SK-N-SH (cell line): ENCODE measurements at regions not wholly inside any gene's neighbourhood (a gene's known extent, or its start where the extent isn't known, plus 50 kb on each side); places are given as distances from the start of the nearest gene placed in this dataset.
"Not testable (repeated sequence)": the region's sequence is repeated elsewhere in the genome, so short reads cannot be mapped to it uniquely, and the experiment has no call there.

Experiments
- CTCF ChIA-PET: fragments of 300-600, 350-600 bp; formaldehyde crosslinking; extraction: SDS; loops from one replicate; lab custom pipeline; 2021; lab: Yijun Ruan, JAX
- POLR2A ChIA-PET: fragments of 350-600 bp; sonication (Branson Sonifier 250); formaldehyde crosslinking; extraction: SDS; loops from one replicate; lab custom pipeline; 2020; ENCODE audit warnings: antibody characterized with exemption, inconsistent platforms; lab: Yijun Ruan, JAX
- DNase-seq: peaks from one replicate; pipeline ENCODE4 v3.0.0; 2012
- H2AFZ ChIP-seq: fragments of 200-600 bp; sonication (generic); 2 replicates; pipeline ENCODE4 v1.8.1; 2016; ENCODE audit warnings: antibody characterized with exemption, mild to moderate bottlenecking, low read depth
- H3F3A ChIP-seq: fragments of 200-600 bp; sonication (generic); replicated peaks from 2 replicates; pipeline ENCODE3; 2016; ENCODE audit warnings: antibody characterized with exemption, mild to moderate bottlenecking; ENCODE audit not compliant: insufficient read depth
- H3K27ac ChIP-seq, 2 experiments: fragments of 200-500 bp in 1 of 2; fragments of 200-600 bp in 1 of 2; sonication (Bioruptor generic) in 1 of 2; sonication (generic), shearing (Covaris generic) in 1 of 2; 2 replicates each; pipeline versions ENCODE4 v1.5.1 to v1.6.1; 2014 to 2016; ENCODE audit warnings: low read depth in 2 of 2, inconsistent platforms in 1 of 2, low read length in 1 of 2, mild to moderate bottlenecking in 1 of 2, mixed read lengths in 1 of 2
- H3K27me3 ChIP-seq: fragments of 200-600 bp; sonication (generic), shearing (Covaris generic); 2 replicates; pipeline ENCODE4 v1.6.1; 2016; ENCODE audit warnings: mixed run types; ENCODE audit not compliant: insufficient read depth
- H3K36me3 ChIP-seq, 2 experiments: fragments of 200-500 bp in 1 of 2; fragments of 200-600 bp in 1 of 2; sonication (Bioruptor generic) in 1 of 2; sonication (generic) in 1 of 2; replicated peaks in 1 of 2; 2 replicates each; pipeline versions ENCODE3 to v1.5.1; 2014 to 2016; ENCODE audit warnings: low read length in 1 of 2, mild to moderate bottlenecking in 1 of 2; ENCODE audit not compliant: insufficient read depth in 2 of 2, control insufficient read depth in 1 of 2
- H3K4me1 ChIP-seq, 2 experiments: fragments of 200-500 bp in 1 of 2; fragments of 200-600 bp in 1 of 2; sonication (Bioruptor generic) in 1 of 2; sonication (generic), shearing (Covaris generic) in 1 of 2; 2 replicates each; pipeline versions ENCODE4 v1.5.1 to v1.6.1; 2014 to 2016; ENCODE audit warnings: low read depth in 1 of 2, low read length in 1 of 2, mixed run types in 1 of 2; ENCODE audit not compliant: insufficient read depth in 2 of 2, control insufficient read depth in 1 of 2
- H3K4me2 ChIP-seq: fragments of 200-600 bp; sonication (generic), shearing (Covaris generic); 2 replicates; pipeline ENCODE4 v1.6.1; 2017; ENCODE audit warnings: mixed run types
- H3K4me3 ChIP-seq, 2 experiments: fragments of 200-500 bp in 1 of 2; fragments of 200-600 bp in 1 of 2; sonication (Bioruptor generic) in 1 of 2; sonication (generic), shearing (Covaris generic) in 1 of 2; 2 replicates each; pipeline versions ENCODE4 v1.5.1 to v1.8.1; 2014 to 2016; ENCODE audit warnings: low read depth in 2 of 2, inconsistent platforms in 1 of 2, low read length in 1 of 2, mild to moderate bottlenecking in 1 of 2, mixed read lengths in 1 of 2, moderate library complexity in 1 of 2
- H3K79me2 ChIP-seq: fragments of 200-600 bp; sonication (generic); 2 replicates; pipeline ENCODE4 v1.8.1; 2017; ENCODE audit warnings: mild to moderate bottlenecking; ENCODE audit not compliant: insufficient read depth
- H3K9ac ChIP-seq: fragments of 200-600 bp; sonication (generic); 2 replicates; pipeline ENCODE4 v1.6.1; 2017; ENCODE audit warnings: mixed run types
- H3K9me2 ChIP-seq: fragments of 200-600 bp; sonication (generic); 2 replicates; pipeline ENCODE4 v1.6.1; 2017; ENCODE audit warnings: mixed run types
- H3K9me3 ChIP-seq: fragments of 200-600 bp; sonication (generic); 2 replicates; pipeline ENCODE4 v1.6.1; 2017; ENCODE audit warnings: mixed run types, mild to moderate bottlenecking, moderate library complexity
- H4K20me1 ChIP-seq: fragments of 200-600 bp; sonication (generic); 2 replicates; pipeline ENCODE4 v1.6.1; 2017; ENCODE audit warnings: mild to moderate bottlenecking, mixed run types; ENCODE audit not compliant: insufficient read depth
- CHD2 ChIP-seq: fragments of 150-350 bp; IDR thresholded peaks from 2 replicates; pipeline ENCODE4 v1.6.1; 2018; ENCODE audit warnings: low read length; ENCODE audit not compliant: partially characterized antibody
- ELF1 ChIP-seq: IDR thresholded peaks from 2 replicates; pipeline ENCODE4 v1.4.0; 2012
- EP300 ChIP-seq, 2 experiments: IDR thresholded peaks; 2 replicates each; pipeline versions ENCODE4 v1.4.0 to v1.6.1; 2012; ENCODE audit warnings: borderline replicate concordance in 1 of 2, low read depth in 1 of 2, low read length in 1 of 2
- FOXJ3 ChIP-seq: sonication (generic); formaldehyde crosslinking; IDR thresholded peaks from 2 replicates; pipeline ENCODE4 v1.5.1; 2020; ENCODE audit warnings: mild to moderate bottlenecking, missing genetic modification reagents
- FOXM1 ChIP-seq: IDR thresholded peaks from 2 replicates; pipeline ENCODE4 v1.4.0; 2012; ENCODE audit warnings: low read depth, mild to moderate bottlenecking
- NFIC ChIP-seq: IDR thresholded peaks from 2 replicates; pipeline ENCODE4 v1.4.0; 2012; ENCODE audit warnings: borderline replicate concordance
- NRF1 ChIP-seq: IDR thresholded peaks from 2 replicates; pipeline ENCODE4 v1.6.1; 2012; ENCODE audit warnings: low read depth, mild to moderate bottlenecking, low read length
- POLR2AphosphoS5 ChIP-seq: IDR thresholded peaks from 2 replicates; pipeline ENCODE4 v1.6.1; 2012; ENCODE audit warnings: low read depth, low read length
- RFX5 ChIP-seq: IDR thresholded peaks from 2 replicates; pipeline ENCODE4 v1.6.1; 2012; ENCODE audit warnings: mild to moderate bottlenecking, improper control_type of control experiment, low read length
- RXRA ChIP-seq: IDR thresholded peaks from 2 replicates; pipeline ENCODE4 v1.4.0; 2012; ENCODE audit warnings: low read depth, mild to moderate bottlenecking, borderline replicate concordance
- YY1 ChIP-seq: IDR thresholded peaks from 2 replicates; pipeline ENCODE4 v1.4.0; 2012; ENCODE audit warnings: low read depth, mild to moderate bottlenecking
- WGBS: methylation state at CpG from one replicate; pipeline ENCODE4 v1.1.6; 2017; ENCODE audit warnings: low lambda C conversion rate; 5-methylcytosine and 5-hydroxymethylcytosine counted together
- TF ChIP-seq, protein P1 (sequence below): fragments of 200-600 bp; sonication (generic); IDR thresholded peaks from 2 replicates; pipeline ENCODE4 v1.6.1; 2017; ENCODE audit warnings: antibody characterized with exemption, mild to moderate bottlenecking, moderate library complexity
- TF ChIP-seq, protein P2 (sequence below): IDR thresholded peaks from 2 replicates; pipeline ENCODE4 v1.4.0; 2012; ENCODE audit warnings: low read depth, borderline replicate concordance
- TF ChIP-seq, protein P3 (sequence below): IDR thresholded peaks from 2 replicates; pipeline ENCODE4 v1.4.0; 2012; ENCODE audit warnings: low read depth
- TF ChIP-seq, protein P4 (sequence below): IDR thresholded peaks from 2 replicates; pipeline ENCODE4; 2012
- TF ChIP-seq, protein P5 (sequence below): fragments of 150-350 bp; IDR thresholded peaks from 2 replicates; pipeline ENCODE4 v1.6.1; 2016; ENCODE audit warnings: mild to moderate bottlenecking, low read depth, low read length

DNA sequence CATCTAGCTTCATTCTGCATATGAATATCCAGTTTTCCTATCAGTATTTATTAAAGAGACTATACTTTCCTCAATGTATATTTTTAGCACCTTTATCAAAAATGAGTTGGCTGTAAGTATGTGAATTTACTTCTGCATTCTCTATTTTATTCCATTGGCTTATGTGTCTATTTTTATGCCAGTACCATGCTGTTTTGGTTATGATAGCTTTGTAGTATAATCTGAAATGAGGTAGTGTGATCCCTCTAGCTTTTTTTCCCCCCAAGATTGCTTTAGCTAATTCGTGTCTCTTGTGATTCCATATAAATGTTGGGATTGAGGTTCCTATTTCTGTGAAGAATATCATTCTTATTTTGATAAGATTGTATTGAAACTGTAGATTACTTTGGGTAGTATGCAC is 469.1 kb upstream of the MAP3K7 start:
- no peaks in the 10 kb centered on the region for H3K9me3 ChIP-seq
- no peak overlapping the region for H3K4me3 ChIP-seq
- H3K36me3 ChIP-seq, result no peaks in the 10 kb centered on the region
- H3K4me2 ChIP-seq, result no peak overlapping the region
- no peaks in the 10 kb centered on the region for H3K4me1 ChIP-seq
- CTCF ChIA-PET, result interaction anchor here (1.0 to 1.3 kb wide), 2 partner anchors 25 to 27 kb away, joined by 3 read pairs; no protein-coding TSS in a partner anchor
- no peak overlapping the region for H3K9ac ChIP-seq
- H3K9me2 ChIP-seq, result no peaks in the 10 kb centered on the region
- no peaks in the 10 kb centered on the region for H3F3A ChIP-seq
- no peak overlapping the region for H3K27ac ChIP-seq
- no peaks in the 10 kb centered on the region for H3K27me3 ChIP-seq
- POLR2A ChIA-PET, result no interaction called here
- H3K79me2 ChIP-seq, result no peaks in the 10 kb centered on the region
- no peaks in the 10 kb centered on the region for H4K20me1 ChIP-seq
- DNase-seq, result no peak
- WGBS, result 0% methylated on average over 1 of the region's 1 CpG
- no peak overlapping the region for H2AFZ ChIP-seq
- TF ChIP-seq ELF1 (no peak), YY1 (no peak), POLR2AphosphoS5 (no peak), FOXM1 (no peak), RXRA (no peak), NFIC (no peak)
- TF ChIP-seq, protein P1, sequence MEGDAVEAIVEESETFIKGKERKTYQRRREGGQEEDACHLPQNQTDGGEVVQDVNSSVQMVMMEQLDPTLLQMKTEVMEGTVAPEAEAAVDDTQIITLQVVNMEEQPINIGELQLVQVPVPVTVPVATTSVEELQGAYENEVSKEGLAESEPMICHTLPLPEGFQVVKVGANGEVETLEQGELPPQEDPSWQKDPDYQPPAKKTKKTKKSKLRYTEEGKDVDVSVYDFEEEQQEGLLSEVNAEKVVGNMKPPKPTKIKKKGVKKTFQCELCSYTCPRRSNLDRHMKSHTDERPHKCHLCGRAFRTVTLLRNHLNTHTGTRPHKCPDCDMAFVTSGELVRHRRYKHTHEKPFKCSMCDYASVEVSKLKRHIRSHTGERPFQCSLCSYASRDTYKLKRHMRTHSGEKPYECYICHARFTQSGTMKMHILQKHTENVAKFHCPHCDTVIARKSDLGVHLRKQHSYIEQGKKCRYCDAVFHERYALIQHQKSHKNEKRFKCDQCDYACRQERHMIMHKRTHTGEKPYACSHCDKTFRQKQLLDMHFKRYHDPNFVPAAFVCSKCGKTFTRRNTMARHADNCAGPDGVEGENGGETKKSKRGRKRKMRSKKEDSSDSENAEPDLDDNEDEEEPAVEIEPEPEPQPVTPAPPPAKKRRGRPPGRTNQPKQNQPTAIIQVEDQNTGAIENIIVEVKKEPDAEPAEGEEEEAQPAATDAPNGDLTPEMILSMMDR, result no peak

DNA sequence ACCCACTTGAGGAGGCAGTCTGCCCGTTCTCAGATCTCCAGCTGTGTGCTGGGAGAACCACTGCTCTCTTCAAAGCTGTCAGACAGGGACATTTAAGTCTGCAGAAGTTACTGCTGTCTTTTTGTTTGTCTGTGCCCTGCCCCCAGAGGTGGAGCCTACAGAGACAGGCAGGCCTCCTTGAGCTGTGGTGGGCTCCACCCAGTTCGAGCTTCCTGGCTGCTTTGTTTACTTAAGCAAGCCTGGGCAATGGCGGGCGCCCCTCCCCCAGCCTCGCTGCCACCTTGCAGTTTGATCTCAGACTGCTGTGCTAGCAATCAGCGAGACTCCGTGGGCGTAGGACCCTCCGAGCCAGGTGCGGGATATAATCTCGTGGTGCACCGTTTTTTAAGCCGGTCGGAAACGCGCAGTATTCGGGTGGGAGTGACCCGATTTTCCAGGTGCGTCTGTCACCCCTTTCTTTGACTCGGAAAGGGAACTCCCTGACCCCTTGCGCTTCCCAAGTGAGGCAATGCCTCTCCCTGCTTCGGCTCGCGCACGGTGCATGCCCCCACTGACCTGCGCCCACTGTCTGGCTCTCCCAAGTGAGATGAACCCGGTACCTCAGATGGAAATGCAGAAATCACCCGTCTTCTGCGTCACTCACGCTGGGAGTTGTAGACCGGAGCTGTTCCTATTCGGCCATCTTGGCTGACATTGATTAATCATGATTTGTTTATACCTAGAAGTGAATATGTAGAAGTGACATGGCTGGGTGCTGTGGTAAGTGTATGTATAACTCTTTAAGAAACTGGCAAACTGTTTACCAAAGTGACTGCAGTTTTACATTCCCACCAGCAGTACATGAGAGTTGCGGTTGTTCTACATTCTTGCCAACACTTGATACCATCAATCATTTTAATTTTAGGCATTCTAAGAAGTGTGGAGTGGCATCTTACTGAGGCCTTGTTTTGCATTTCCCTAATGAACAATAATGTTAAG is 465.9 kb upstream of the MAP3K7 start:
- H3K79me2 ChIP-seq, CTCF ChIA-PET, H3K27me3 ChIP-seq, H3K4me3 ChIP-seq, POLR2A ChIA-PET, H3K4me2 ChIP-seq, H3K9me2 ChIP-seq, H4K20me1 ChIP-seq, H3K36me3 ChIP-seq, H3K4me1 ChIP-seq, H3K27ac ChIP-seq, H2AFZ ChIP-seq, H3K9me3 ChIP-seq, H3K9ac ChIP-seq, DNase-seq, H3F3A ChIP-seq: not testable (repeated sequence)
- WGBS, result 52% methylated on average over 22 of the region's 33 CpGs

DNA sequence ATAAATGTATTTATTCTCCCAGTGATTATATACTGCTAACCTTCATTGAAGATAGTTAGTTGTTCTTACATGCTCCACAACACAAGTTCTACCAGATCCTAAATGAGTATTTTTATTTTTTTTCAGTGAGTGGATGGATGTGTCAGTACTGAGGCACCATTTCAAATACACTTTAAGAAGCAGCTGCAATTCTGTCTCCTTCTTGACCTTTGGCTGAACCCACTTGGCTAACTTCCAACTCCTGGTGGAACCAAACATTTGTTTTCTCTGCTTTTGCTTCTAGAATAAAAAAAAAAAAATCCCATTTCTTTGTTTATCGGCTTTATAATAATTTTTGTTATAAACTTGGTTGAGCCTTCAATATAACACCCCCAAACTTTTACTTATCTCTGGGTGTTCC is 458.3 kb upstream of the MAP3K7 start:
- CTCF ChIA-PET, result no interaction called here
- no peaks in the 10 kb centered on the region for H3K27me3 ChIP-seq
- H3K9me3 ChIP-seq, result no peaks in the 10 kb centered on the region
- H3K4me2 ChIP-seq, result no peak overlapping the region
- WGBS, result 33% methylated on average over 1 of the region's 1 CpG
- no peaks in the 10 kb centered on the region for H4K20me1 ChIP-seq
- H3K27ac ChIP-seq, result no peak overlapping the region
- H3K79me2 ChIP-seq, result no peaks in the 10 kb centered on the region
- H3K9ac ChIP-seq, result no peak overlapping the region
- no peak for DNase-seq
- H3F3A ChIP-seq, result no peaks in the 10 kb centered on the region
- no peaks in the 10 kb centered on the region for H3K9me2 ChIP-seq
- H2AFZ ChIP-seq, result no peak overlapping the region
- H3K36me3 ChIP-seq, result no peaks in the 10 kb centered on the region
- H3K4me1 ChIP-seq, result no peaks in the 10 kb centered on the region
- no peak overlapping the region for H3K4me3 ChIP-seq
- POLR2A ChIA-PET, result no interaction called here
- TF ChIP-seq, protein P2, sequence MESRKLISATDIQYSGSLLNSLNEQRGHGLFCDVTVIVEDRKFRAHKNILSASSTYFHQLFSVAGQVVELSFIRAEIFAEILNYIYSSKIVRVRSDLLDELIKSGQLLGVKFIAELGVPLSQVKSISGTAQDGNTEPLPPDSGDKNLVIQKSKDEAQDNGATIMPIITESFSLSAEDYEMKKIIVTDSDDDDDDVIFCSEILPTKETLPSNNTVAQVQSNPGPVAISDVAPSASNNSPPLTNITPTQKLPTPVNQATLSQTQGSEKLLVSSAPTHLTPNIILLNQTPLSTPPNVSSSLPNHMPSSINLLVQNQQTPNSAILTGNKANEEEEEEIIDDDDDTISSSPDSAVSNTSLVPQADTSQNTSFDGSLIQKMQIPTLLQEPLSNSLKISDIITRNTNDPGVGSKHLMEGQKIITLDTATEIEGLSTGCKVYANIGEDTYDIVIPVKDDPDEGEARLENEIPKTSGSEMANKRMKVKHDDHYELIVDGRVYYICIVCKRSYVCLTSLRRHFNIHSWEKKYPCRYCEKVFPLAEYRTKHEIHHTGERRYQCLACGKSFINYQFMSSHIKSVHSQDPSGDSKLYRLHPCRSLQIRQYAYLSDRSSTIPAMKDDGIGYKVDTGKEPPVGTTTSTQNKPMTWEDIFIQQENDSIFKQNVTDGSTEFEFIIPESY, result no peak
- no peak for TF ChIP-seq CHD2
- TF ChIP-seq EP300 (IDR thresholded peaks at IDR 0.05; ENCODE audit: borderline replicate concordance in 1 of 2, low read depth in 1 of 2, low read length in 1 of 2), result no peak
- TF ChIP-seq, protein P3, sequence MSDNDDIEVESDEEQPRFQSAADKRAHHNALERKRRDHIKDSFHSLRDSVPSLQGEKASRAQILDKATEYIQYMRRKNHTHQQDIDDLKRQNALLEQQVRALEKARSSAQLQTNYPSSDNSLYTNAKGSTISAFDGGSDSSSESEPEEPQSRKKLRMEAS, result no peak
- TF ChIP-seq, protein P4, sequence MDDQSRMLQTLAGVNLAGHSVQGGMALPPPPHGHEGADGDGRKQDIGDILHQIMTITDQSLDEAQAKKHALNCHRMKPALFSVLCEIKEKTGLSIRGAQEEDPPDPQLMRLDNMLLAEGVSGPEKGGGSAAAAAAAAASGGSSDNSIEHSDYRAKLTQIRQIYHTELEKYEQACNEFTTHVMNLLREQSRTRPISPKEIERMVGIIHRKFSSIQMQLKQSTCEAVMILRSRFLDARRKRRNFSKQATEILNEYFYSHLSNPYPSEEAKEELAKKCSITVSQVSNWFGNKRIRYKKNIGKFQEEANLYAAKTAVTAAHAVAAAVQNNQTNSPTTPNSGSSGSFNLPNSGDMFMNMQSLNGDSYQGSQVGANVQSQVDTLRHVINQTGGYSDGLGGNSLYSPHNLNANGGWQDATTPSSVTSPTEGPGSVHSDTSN, result no peak
- no peak for TF ChIP-seq RFX5
- no peak for TF ChIP-seq FOXM1
- TF ChIP-seq, protein P5, sequence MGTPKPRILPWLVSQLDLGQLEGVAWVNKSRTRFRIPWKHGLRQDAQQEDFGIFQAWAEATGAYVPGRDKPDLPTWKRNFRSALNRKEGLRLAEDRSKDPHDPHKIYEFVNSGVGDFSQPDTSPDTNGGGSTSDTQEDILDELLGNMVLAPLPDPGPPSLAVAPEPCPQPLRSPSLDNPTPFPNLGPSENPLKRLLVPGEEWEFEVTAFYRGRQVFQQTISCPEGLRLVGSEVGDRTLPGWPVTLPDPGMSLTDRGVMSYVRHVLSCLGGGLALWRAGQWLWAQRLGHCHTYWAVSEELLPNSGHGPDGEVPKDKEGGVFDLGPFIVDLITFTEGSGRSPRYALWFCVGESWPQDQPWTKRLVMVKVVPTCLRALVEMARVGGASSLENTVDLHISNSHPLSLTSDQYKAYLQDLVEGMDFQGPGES, result no peak
- TF ChIP-seq NRF1, result no peak
- no peak for TF ChIP-seq FOXJ3 (CRISPR knock-in tag)
